Ascending aorta (tissue), 2 donors: ENCODE measurements at regions not wholly inside any gene's neighbourhood (a gene's known extent, or its start where the extent isn't known, plus 50 kb on each side); places are given as distances from the start of the nearest gene placed in this dataset.
A peak's percentile ranks its signal among the peaks of the same experiment; 100 is the strongest.

Source experiments
- DNase-seq, 2 donors: peaks; one replicate each; pipeline ENCODE4 v3.0.0-alpha.2; 2019; ENCODE audit warnings: low spot score in 2 of 2
- H3K27ac ChIP-seq, 2 donors: fragments of 200-600 bp; sonication (generic); one replicate each; pipeline ENCODE4 v1.5.1; 2016 to 2017; ENCODE audit warnings: mild to moderate bottlenecking in 1 of 2
- H3K27me3 ChIP-seq: fragments of 200-600 bp; sonication (generic); one replicate; pipeline ENCODE4 v1.5.1; 2017
- H3K36me3 ChIP-seq, 2 donors: fragments of 200-600 bp; sonication (generic); one replicate each; pipeline ENCODE4 v1.5.1; 2016
- H3K4me1 ChIP-seq, 2 donors: fragments of 200-600 bp; sonication (generic); one replicate each; pipeline ENCODE4 v1.5.1; 2016 to 2017; ENCODE audit warnings: mild to moderate bottlenecking in 1 of 2
- H3K4me3 ChIP-seq, 2 donors: fragments of 200-600 bp; sonication (generic); one replicate each; pipeline ENCODE4 v1.5.1; 2016 to 2017; ENCODE audit warnings: mild to moderate bottlenecking in 1 of 2
- H3K9me3 ChIP-seq, 2 donors: fragments of 200-600 bp; sonication (generic); one replicate each; pipeline ENCODE4 v1.5.1; 2016
- CTCF ChIP-seq, 3 experiments: fragments of 200-600 bp in 2 of 3; fragments of 450-650 bp in 1 of 3; sonication (generic) in 2 of 3; IDR thresholded peaks; one replicate each; pipeline ENCODE4 v1.5.1; 2016 to 2019; ENCODE audit warnings: antibody characterized with exemption in 3 of 3, mild to moderate bottlenecking in 1 of 3, moderate library complexity in 1 of 3
- intact Hi-C: fragments of 100-400 bp; cut with DNase I; formaldehyde crosslinking; loops from one replicate; pipeline ENCODE4 v1.15.1; 2023

GRCh38 chr6:168369786-168370185 lies 50.2 kb upstream of the DACT2 start:
- Histone ChIP-seq H3K4me1 (no peaks in the 10 kb centered on the region), H3K36me3 (no peaks in the 10 kb centered on the region), H3K9me3 (no peaks in the 10 kb centered on the region), H3K27ac (no peak overlapping the region), H3K4me3 (no peak overlapping the region), H3K27me3 (no peaks in the 10 kb centered on the region)
- intact Hi-C loops, result loop anchor here (1.0 to 10.0 kb wide), 4 partner anchors 248 to 1285 kb away; no protein-coding TSS in a partner anchor
- no peak for TF ChIP-seq CTCF (IDR thresholded peaks at IDR 0.05)
- no peak for DNase-seq

- DNase-seq, result peak in 1 of 2 donors; percentile 83
- intact Hi-C loops, result loop anchor here (1.0 to 10.0 kb wide), 3 partner anchors 247 to 514 kb away; no protein-coding TSS in a partner anchor
- peak; percentile 86 to 94 (median 88) for TF ChIP-seq CTCF (IDR thresholded peaks at IDR 0.05)
- Histone ChIP-seq H3K36me3 (no peaks in the 10 kb centered on the region), H3K9me3 (no peaks in the 10 kb centered on the region), H3K4me3 (no peak overlapping the region), H3K4me1 (no peaks in the 10 kb centered on the region), H3K27ac (no peak overlapping the region), H3K27me3 (no peaks in the 10 kb centered on the region)
Observed at GRCh38 chr6:168370310-168370991, 50.9 kb upstream of the DACT2 start.

- DNase-seq, result no peak
- Histone ChIP-seq H3K36me3 (no peaks in the 10 kb centered on the region), H3K4me1 (no peaks in the 10 kb centered on the region), H3K4me3 (no peak overlapping the region), H3K27ac (no peak overlapping the region), H3K27me3 (no peaks in the 10 kb centered on the region), H3K9me3 (no peaks in the 10 kb centered on the region)
- intact Hi-C loops, result loop anchor here (5.0 to 10.0 kb wide), 2 partner anchors 246 to 384 kb away; no protein-coding TSS in a partner anchor
- no peak for TF ChIP-seq CTCF (IDR thresholded peaks at IDR 0.05)
Observed at GRCh38 chr6:168371185-168371584, 51.6 kb upstream of the DACT2 start.

GRCh38 chr6:168371618-168371980 lies 52.0 kb upstream of the DACT2 start:
- Histone ChIP-seq H3K36me3 (no peaks in the 10 kb centered on the region), H3K9me3 (no peaks in the 10 kb centered on the region), H3K27ac (no peak overlapping the region), H3K4me3 (no peak overlapping the region), H3K4me1 (no peaks in the 10 kb centered on the region), H3K27me3 (no peaks in the 10 kb centered on the region)
- intact Hi-C loops, result loop anchor here (5.0 to 10.0 kb wide), 2 partner anchors 246 to 383 kb away; no protein-coding TSS in a partner anchor
- peak in 1 of 2 donors; percentile 54 for DNase-seq
- TF ChIP-seq CTCF (IDR thresholded peaks at IDR 0.05), result no peak

- no peaks in the 10 kb centered on the region for H3K36me3 ChIP-seq
- H3K27me3 ChIP-seq, result no peaks in the 10 kb centered on the region
- no peak for TF ChIP-seq CTCF (IDR thresholded peaks at IDR 0.05)
- H3K4me3 ChIP-seq, result no peak overlapping the region
- peak in 1 of 2 donors; percentile 52 for DNase-seq
- H3K9me3 ChIP-seq, result no peaks in the 10 kb centered on the region
- H3K27ac ChIP-seq, result no peak overlapping the region
- intact Hi-C loops, result loop anchor here (5.0 to 10.0 kb wide), 2 partner anchors 245 to 383 kb away; no protein-coding TSS in a partner anchor
- peaks cover 0 to 4% of the 10 kb centered on the region in 2 donors for H3K4me1 ChIP-seq
Observed at GRCh38 chr6:168371981-168372711, 52.6 kb upstream of the DACT2 start.
